GM18861 (cell line): ENCODE measurements at regions not wholly inside any gene's neighbourhood (a gene's known extent, or its start where the extent isn't known, plus 50 kb on each side); places are given as distances from the start of the nearest gene placed in this dataset.
"Not testable (repeated sequence)": the region's sequence is repeated elsewhere in the genome, so short reads cannot be mapped to it uniquely, and the experiment has no call there.

Source experiments
- ATAC-seq: cut with Tn5 transposase; IDR thresholded peaks from one replicate; pipeline ENCODE4 v1.9.1; 2021; ENCODE audit not compliant: unreplicated experiment

- no peak for ATAC-seq
These were observed 125.1 kb upstream of the DUSP10 start for GRCh38 chr1:221867003-221867402.

GRCh38 chr1:221865808-221866207 lies 123.9 kb upstream of the DUSP10 start:
- ATAC-seq, result no peak

- ATAC-seq, result no peak
These were observed 121.7 kb upstream of the DUSP10 start for GRCh38 chr1:221863635-221864034.

GRCh38 chr1:221862971-221863370 lies 121.1 kb upstream of the DUSP10 start:
- no peak for ATAC-seq

GRCh38 chr1:221858818-221859611 lies 117.1 kb upstream of the DUSP10 start:
- ATAC-seq, result no peak

GRCh38 chr1:221857094-221857444 lies 115.2 kb upstream of the DUSP10 start:
- ATAC-seq, result not testable (repeated sequence)

- ATAC-seq, result no peak
These were observed 114.6 kb upstream of the DUSP10 start for GRCh38 chr1:221856228-221857093.

- ATAC-seq, result no peak
These were observed 113.3 kb upstream of the DUSP10 start for GRCh38 chr1:221855156-221855555.

- no peak for ATAC-seq
These were observed 109.4 kb upstream of the DUSP10 start for GRCh38 chr1:221851336-221851735.

- no peak for ATAC-seq
These were observed 108.7 kb upstream of the DUSP10 start for GRCh38 chr1:221850470-221851187.

- no peak for ATAC-seq
These were observed 108.0 kb upstream of the DUSP10 start for GRCh38 chr1:221849897-221850296.

- ATAC-seq, result no peak
These were observed 107.2 kb upstream of the DUSP10 start for GRCh38 chr1:221849110-221849509.

GRCh38 chr1:221847676-221848075 lies 105.8 kb upstream of the DUSP10 start:
- ATAC-seq, result no peak

GRCh38 chr1:221845650-221846371 lies 103.9 kb upstream of the DUSP10 start:
- ATAC-seq, result no peak

- no peak for ATAC-seq
These were observed 100.1 kb upstream of the DUSP10 start for GRCh38 chr1:221841983-221842335.

GRCh38 chr1:221841251-221841982 lies 99.5 kb upstream of the DUSP10 start:
- no peak for ATAC-seq

- ATAC-seq, result peak; percentile 47
These were observed 98.8 kb upstream of the DUSP10 start for GRCh38 chr1:221840511-221841243.

GRCh38 chr1:221839782-221840395 lies 98.0 kb upstream of the DUSP10 start:
- peak; percentile 83 for ATAC-seq

GRCh38 chr1:221839321-221839720 lies 97.4 kb upstream of the DUSP10 start:
- peak; percentile 17 for ATAC-seq
